Neural progenitor cell (in vitro differentiated cells): ENCODE measurements at regions not wholly inside any gene's neighbourhood (a gene's known extent, or its start where the extent isn't known, plus 50 kb on each side); places are given as distances from the start of the nearest gene placed in this dataset.

Experiments
- DNase-seq: peaks from one replicate; pipeline ENCODE4 v3.0.0-alpha.2; 2016; ENCODE audit warnings: low spot score
- H2AFZ ChIP-seq: fragments of 200-600 bp; sonication (generic); replicated peaks from 2 replicates; pipeline ENCODE4 v1.6.1; 2016; ENCODE audit warnings: antibody characterized with exemption
- H3F3A ChIP-seq: fragments of 200-600 bp; sonication (generic); 2 replicates; pipeline ENCODE4 v1.6.1; 2016; ENCODE audit warnings: antibody characterized with exemption, low read depth
- H3K27ac ChIP-seq: fragments of 200-600 bp; sonication (generic); 2 replicates; pipeline ENCODE4 v1.5.1; 2016; ENCODE audit warnings: mild to moderate bottlenecking
- H3K27me3 ChIP-seq: fragments of 200-600 bp; sonication (generic); 2 replicates; pipeline ENCODE4 v1.6.1; 2016; ENCODE audit warnings: mild to moderate bottlenecking, moderate library complexity
- H3K36me3 ChIP-seq: fragments of 200-600 bp; sonication (generic); 2 replicates; pipeline ENCODE4 v1.5.1; 2016
- H3K4me1 ChIP-seq: fragments of 200-600 bp; sonication (generic); 2 replicates; pipeline ENCODE4 v1.6.1; 2016; ENCODE audit warnings: mixed run types
- H3K4me2 ChIP-seq: fragments of 200-600 bp; sonication (generic); 2 replicates; pipeline ENCODE4 v1.6.1; 2016
- H3K4me3 ChIP-seq: fragments of 200-600 bp; sonication (generic); 2 replicates; pipeline ENCODE4 v1.5.1; 2016
- H3K79me2 ChIP-seq: fragments of 200-600 bp; sonication (generic); 2 replicates; pipeline ENCODE4 v1.6.1; 2016; ENCODE audit warnings: low read depth
- H3K9ac ChIP-seq: fragments of 200-600 bp; sonication (generic); 2 replicates; pipeline ENCODE4 v1.6.1; 2016
- H3K9me3 ChIP-seq: fragments of 200-600 bp; sonication (generic); 2 replicates; pipeline ENCODE4 v1.5.1; 2016; ENCODE audit warnings: low read depth
- H4K20me1 ChIP-seq: fragments of 200-600 bp; sonication (generic); 2 replicates; pipeline ENCODE4 v1.6.1; 2016; ENCODE audit warnings: low read depth
- H3K27ac Mint-ChIP-seq: 3 replicates; pipeline ENCODE4 v1.8.0; 2021; ENCODE audit warnings: mixed read lengths
- H3K27me3 Mint-ChIP-seq: 2 replicates; pipeline ENCODE4 v1.8.0; 2022; ENCODE audit warnings: low read depth, mild to moderate bottlenecking, inconsistent platforms, moderate library complexity, mixed read lengths; ENCODE audit not compliant: insufficient read depth
- H3K36me3 Mint-ChIP-seq: 3 replicates; pipeline ENCODE4 v1.8.0; 2021; ENCODE audit warnings: mixed read lengths
- H3K4me1 Mint-ChIP-seq: 3 replicates; pipeline ENCODE4 v1.8.0; 2021; ENCODE audit warnings: mixed read lengths
- H3K4me3 Mint-ChIP-seq: 3 replicates; pipeline ENCODE4 v1.8.0; 2021; ENCODE audit warnings: mild to moderate bottlenecking, moderate library complexity, mixed read lengths
- H3K9me3 Mint-ChIP-seq: 3 replicates; pipeline ENCODE4 v1.8.0; 2020; ENCODE audit warnings: mixed read lengths
- EZH2 ChIP-seq: fragments of 200-600 bp; sonication (generic); IDR thresholded peaks from 2 replicates; pipeline ENCODE4 v1.6.1; 2017; ENCODE audit warnings: antibody characterized with exemption, mild to moderate bottlenecking, moderate library complexity
- EZH2phosphoT487 ChIP-seq: fragments of 200-600 bp; sonication (generic); IDR thresholded peaks from 2 replicates; pipeline ENCODE4 v1.6.1; 2017; ENCODE audit warnings: antibody characterized with exemption
- TF ChIP-seq, protein P1 (sequence below): fragments of 200-600 bp; sonication (generic); IDR thresholded peaks from 2 replicates; pipeline ENCODE4 v1.5.1; 2017; ENCODE audit warnings: antibody characterized with exemption, mild to moderate bottlenecking

DNA sequence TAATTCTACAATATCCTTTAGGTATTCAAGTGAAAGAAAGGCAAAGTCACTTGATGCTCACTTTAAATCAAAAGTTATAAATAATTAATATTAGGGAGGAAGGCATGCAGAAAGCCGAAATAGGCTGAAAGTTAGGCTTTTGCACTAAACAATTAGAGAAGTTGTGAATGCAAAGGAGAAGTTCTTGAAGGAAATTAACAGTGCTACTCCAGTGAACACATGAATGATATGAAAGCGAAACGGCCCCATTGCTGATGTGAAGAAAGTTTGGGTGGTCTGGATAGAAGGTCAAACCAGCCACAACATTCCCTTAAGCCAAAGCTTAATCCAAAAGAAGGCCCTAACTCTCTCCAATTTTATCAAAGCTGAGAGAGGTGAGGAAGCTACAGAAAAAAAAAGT lies 103.1 kb upstream of the CXCR4 start:
- H3K9ac ChIP-seq: no peak overlapping the region
- no peaks in the 10 kb centered on the region for H4K20me1 ChIP-seq
- H3K36me3 Mint-ChIP-seq: no peaks in the 10 kb centered on the region
- no peak overlapping the region for H3K4me3 ChIP-seq
- peaks cover 12% of the 10 kb centered on the region for H3F3A ChIP-seq
- H3K4me1 Mint-ChIP-seq: peaks cover 31% of the 10 kb centered on the region
- no peak overlapping the region for H3K27ac Mint-ChIP-seq
- H3K79me2 ChIP-seq: no peaks in the 10 kb centered on the region
- peaks cover 7% of the 10 kb centered on the region for H3K27me3 Mint-ChIP-seq
- no peak overlapping the region for H2AFZ ChIP-seq
- H3K9me3 Mint-ChIP-seq: no peaks in the 10 kb centered on the region
- no peak overlapping the region for H3K27ac ChIP-seq
- TF ChIP-seq, protein P1, sequence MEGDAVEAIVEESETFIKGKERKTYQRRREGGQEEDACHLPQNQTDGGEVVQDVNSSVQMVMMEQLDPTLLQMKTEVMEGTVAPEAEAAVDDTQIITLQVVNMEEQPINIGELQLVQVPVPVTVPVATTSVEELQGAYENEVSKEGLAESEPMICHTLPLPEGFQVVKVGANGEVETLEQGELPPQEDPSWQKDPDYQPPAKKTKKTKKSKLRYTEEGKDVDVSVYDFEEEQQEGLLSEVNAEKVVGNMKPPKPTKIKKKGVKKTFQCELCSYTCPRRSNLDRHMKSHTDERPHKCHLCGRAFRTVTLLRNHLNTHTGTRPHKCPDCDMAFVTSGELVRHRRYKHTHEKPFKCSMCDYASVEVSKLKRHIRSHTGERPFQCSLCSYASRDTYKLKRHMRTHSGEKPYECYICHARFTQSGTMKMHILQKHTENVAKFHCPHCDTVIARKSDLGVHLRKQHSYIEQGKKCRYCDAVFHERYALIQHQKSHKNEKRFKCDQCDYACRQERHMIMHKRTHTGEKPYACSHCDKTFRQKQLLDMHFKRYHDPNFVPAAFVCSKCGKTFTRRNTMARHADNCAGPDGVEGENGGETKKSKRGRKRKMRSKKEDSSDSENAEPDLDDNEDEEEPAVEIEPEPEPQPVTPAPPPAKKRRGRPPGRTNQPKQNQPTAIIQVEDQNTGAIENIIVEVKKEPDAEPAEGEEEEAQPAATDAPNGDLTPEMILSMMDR: no peak
- TF ChIP-seq EZH2phosphoT487: no peak
- no peak for TF ChIP-seq EZH2
- H3K4me3 Mint-ChIP-seq: no peak overlapping the region
- no peak overlapping the region for H3K4me2 ChIP-seq
- no peaks in the 10 kb centered on the region for H3K36me3 ChIP-seq
- no peaks in the 10 kb centered on the region for H3K9me3 ChIP-seq
- H3K27me3 ChIP-seq: no peaks in the 10 kb centered on the region
- DNase-seq: no peak
- H3K4me1 ChIP-seq: peaks cover 33% of the 10 kb centered on the region

DNA sequence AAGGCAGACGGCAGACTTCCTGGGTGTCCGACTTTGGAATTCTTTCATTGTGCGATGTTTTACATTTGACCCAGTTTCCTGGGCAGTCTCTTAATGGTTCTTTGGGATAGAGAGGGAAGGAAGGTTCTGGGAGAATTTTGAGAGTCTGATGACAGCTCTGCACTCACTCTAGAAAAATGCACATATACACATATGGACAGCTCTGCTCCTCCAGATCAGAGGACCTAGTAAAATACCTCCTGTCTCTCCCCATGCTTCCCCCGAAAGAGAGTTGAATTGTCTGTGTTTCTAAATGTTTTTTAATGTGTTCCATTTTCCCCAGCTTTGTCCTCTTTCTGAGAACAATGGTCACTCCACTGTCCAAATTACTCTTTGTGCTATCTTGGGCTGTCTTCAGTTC lies 102.0 kb upstream of the CXCR4 start:
- no peaks in the 10 kb centered on the region for H3K9me3 Mint-ChIP-seq
- H3K4me3 ChIP-seq: no peak overlapping the region
- H3F3A ChIP-seq: peaks cover 21% of the 10 kb centered on the region
- H3K9me3 ChIP-seq: no peaks in the 10 kb centered on the region
- H3K4me2 ChIP-seq: no peak overlapping the region
- no peak for DNase-seq
- peaks cover 35% of the 10 kb centered on the region for H3K4me1 Mint-ChIP-seq
- no peaks in the 10 kb centered on the region for H3K36me3 Mint-ChIP-seq
- H3K27ac Mint-ChIP-seq: no peak overlapping the region
- no peaks in the 10 kb centered on the region for H4K20me1 ChIP-seq
- H3K27ac ChIP-seq: no peak overlapping the region
- H3K4me1 ChIP-seq: peaks cover 40% of the 10 kb centered on the region
- no peak overlapping the region for H3K9ac ChIP-seq
- no peaks in the 10 kb centered on the region for H3K36me3 ChIP-seq
- no peak overlapping the region for H3K4me3 Mint-ChIP-seq
- no peaks in the 10 kb centered on the region for H3K27me3 ChIP-seq
- peaks cover 7% of the 10 kb centered on the region for H3K27me3 Mint-ChIP-seq
- H3K79me2 ChIP-seq: no peaks in the 10 kb centered on the region
- H2AFZ ChIP-seq: no peak overlapping the region
- TF ChIP-seq EZH2: no peak
- TF ChIP-seq, protein P1: no peak
- TF ChIP-seq EZH2phosphoT487: no peak

DNA sequence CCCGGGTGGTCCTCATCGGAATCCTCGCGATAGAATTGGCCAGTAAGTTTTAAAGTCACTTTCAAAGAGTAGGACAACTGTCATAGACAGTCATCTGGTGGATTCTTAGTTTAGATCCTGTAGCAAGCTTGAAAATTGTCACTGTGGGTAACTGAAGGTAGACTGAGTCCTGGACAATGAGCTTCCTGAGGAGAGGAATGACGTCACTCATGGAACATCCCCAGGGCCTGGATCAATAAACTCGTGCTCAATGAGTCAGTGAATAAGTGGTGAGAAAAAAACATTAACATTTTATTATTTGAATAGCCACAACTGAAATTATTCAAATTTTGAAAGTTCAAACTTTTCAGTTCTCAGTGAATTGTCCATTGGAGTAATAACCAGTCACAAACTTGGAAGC lies 101.4 kb upstream of the CXCR4 start:
- Histone ChIP-seq H3K4me1 (peaks cover 40% of the 10 kb centered on the region), H3K4me3 (no peak overlapping the region), H3F3A (peaks cover 23% of the 10 kb centered on the region), H3K27me3 (no peaks in the 10 kb centered on the region), H3K27ac (no peak overlapping the region), H4K20me1 (no peaks in the 10 kb centered on the region), H3K9ac (no peak overlapping the region), H3K4me2 (no peak overlapping the region), H3K36me3 (no peaks in the 10 kb centered on the region), H3K79me2 (no peaks in the 10 kb centered on the region), H3K9me3 (no peaks in the 10 kb centered on the region), H2AFZ (no peak overlapping the region)
- H3K9me3 Mint-ChIP-seq: peaks cover 2% of the 10 kb centered on the region
- H3K4me1 Mint-ChIP-seq: peaks cover 37% of the 10 kb centered on the region
- H3K27ac Mint-ChIP-seq: no peak overlapping the region
- no peak for DNase-seq
- no peak overlapping the region for H3K4me3 Mint-ChIP-seq
- H3K36me3 Mint-ChIP-seq: no peaks in the 10 kb centered on the region
- H3K27me3 Mint-ChIP-seq: peaks cover 7% of the 10 kb centered on the region
- TF ChIP-seq, protein P1: no peak
- TF ChIP-seq EZH2phosphoT487: no peak
- no peak for TF ChIP-seq EZH2
